ENCODE measurements at regions not wholly inside any gene's neighbourhood (a gene's known extent, or its start where the extent isn't known, plus 50 kb on each side); places are given as distances from the start of the nearest gene placed in this dataset.

DNA sequence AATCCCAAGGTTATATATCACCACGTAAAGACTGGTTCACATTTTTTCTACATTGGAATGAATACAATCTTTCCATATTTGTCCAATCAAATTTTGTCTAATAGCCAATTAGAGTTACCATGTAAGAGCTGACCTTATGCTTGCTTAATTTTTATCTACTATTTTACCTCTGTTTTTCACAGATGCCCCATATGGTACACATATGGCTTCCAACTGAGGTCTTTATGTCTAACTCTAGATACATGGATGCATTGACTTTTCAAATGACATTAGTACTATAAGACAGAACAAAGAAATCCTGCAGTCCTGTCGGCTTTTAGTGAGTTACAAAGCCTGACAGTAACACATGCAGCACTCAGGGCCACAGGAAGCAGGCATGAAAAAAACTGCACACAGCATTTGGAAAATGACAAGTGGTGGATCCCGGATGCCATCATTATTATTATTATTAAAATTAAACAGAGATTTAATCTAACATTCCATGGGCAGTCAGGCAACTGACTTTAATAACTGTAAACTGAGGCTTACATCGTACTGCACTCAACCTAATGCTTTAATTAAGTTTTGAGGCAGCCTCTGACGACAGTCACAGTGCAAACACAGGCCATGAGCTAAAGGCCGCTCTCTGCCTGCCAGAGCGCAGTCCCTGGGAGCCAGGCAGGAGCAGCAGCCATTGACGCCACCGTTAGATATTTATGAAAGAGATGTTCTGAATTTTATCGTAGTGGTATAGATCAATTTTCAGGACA lies 113.9 kb upstream of the TMCO5A start:
- Mint-ChIP-seq H3K4me1 (ENCODE audit: low read depth) (no peaks in the 10 kb centered on the region), H3K9me3 (ENCODE audit: insufficient read depth) (no peaks in the 10 kb centered on the region), H3K36me3 (ENCODE audit: low read depth) (no peaks in the 10 kb centered on the region), H3K27ac (no peak overlapping the region), H3K4me3 (no peak overlapping the region), H3K27me3 (ENCODE audit: low read depth) (no peaks in the 10 kb centered on the region)
- CTCF ChIA-PET = no interaction called here
- POLR2A ChIA-PET = no interaction called here
- DNase-seq (no peak), ATAC-seq (no peak)

DNA sequence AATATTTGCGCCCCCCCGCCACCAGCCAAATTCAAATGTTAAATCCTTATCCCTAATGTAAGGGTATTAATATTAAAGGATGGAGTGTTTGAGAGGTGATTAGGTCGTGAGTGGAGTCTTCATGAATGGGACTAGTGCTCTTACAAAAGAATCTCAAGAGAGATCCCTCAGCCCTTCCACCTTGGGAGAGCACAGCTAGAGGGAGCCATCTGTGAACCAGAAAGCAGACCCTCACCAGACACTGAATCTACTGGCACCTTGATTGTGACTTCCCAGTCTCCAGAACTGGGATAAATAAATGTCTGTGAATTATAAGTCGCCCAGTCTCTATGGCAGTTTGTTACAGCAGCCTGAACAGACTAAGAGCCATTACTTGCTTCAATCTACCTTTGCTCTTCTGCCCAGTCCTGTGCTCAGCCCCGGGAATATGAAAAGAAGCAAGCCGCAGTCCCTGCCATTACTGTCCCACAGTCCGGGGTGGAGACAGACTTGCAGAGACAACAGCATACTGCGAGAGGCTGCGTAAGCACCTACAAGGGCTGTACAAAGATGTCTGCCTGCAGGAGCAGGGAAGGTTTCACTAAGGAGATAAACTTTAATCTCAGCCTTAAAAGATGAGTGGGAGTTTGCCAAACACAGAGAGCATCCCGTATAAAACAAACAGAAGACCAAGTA lies 110.7 kb upstream of the TMCO5A start:
- Mint-ChIP-seq H3K27ac (no peak overlapping the region), H3K4me1 (ENCODE audit: low read depth) (no peaks in the 10 kb centered on the region), H3K4me3 (no peak overlapping the region), H3K36me3 (ENCODE audit: low read depth) (no peaks in the 10 kb centered on the region), H3K9me3 (ENCODE audit: insufficient read depth) (no peaks in the 10 kb centered on the region), H3K27me3 (ENCODE audit: low read depth) (no peaks in the 10 kb centered on the region)
- ChIA-PET POLR2A (no interaction called here), CTCF (no interaction called here)
- no peak for ATAC-seq
- no peak for DNase-seq

DNA sequence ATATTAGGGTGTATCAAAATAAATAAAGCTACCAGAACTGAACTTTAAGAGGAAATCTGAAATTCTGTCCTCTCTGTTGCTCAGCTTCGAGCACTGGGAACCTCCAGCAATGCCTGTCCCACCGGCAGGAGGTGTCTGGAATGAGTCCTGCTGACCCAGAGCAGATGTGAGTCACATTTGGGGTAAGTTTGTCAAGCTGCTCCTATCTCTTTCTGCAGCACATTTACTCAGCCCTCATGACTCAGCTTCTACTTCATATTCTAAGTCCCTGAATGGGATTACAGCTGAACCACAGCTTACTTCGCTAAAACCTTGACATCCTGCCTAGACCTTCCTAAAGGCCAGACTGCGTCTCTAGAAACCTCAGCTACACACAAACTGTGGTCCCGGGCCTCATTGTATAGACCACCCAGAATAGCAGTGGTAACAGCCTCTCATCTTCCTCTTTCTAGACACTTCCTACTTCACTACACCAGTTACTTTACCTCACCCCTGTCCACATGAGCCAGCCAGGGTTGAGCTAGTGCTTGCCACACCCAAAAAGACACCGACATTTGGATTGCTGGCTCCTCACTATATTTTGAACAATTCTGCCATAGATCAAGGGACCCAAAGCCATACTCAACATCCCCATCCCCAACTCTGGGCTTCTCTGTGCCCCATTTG lies 109.6 kb upstream of the TMCO5A start:
- no peak for ATAC-seq
- POLR2A ChIA-PET = no interaction called here
- no peak overlapping the region for H3K27ac Mint-ChIP-seq

DNA sequence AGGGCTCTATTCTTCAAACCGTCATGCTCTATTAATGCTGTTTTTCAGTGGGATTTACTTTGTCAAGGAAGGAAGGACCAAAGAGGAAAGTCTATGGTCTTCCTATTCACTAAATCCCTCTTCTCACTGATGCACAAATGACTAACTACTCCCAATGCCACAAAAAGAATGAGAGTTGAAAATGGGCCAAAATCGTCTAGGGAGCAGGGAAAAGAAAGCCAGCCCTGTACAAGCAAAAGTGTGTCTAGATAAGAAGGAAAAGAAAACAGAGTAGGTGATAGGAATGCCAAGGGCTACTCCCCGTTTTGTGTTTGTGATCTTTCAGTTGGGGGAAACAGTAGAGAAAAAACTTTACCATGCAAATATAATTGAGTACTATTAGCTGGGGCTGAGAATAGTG lies 97.2 kb upstream of the TMCO5A start:
- Mint-ChIP-seq H3K27me3 (ENCODE audit: low read depth) (no peaks in the 10 kb centered on the region), H3K4me1 (ENCODE audit: low read depth) (no peaks in the 10 kb centered on the region), H3K27ac (no peak overlapping the region), H3K4me3 (no peak overlapping the region), H3K9me3 (ENCODE audit: insufficient read depth) (peaks cover 7% of the 10 kb centered on the region), H3K36me3 (ENCODE audit: low read depth) (no peaks in the 10 kb centered on the region)
- no peak for DNase-seq
- ChIA-PET CTCF (no interaction called here), POLR2A (no interaction called here)
- no peak for ATAC-seq

More for the DNA sequence above, 109.6 kb upstream of the TMCO5A start:
- Mint-ChIP-seq H3K27me3 (ENCODE audit: low read depth) (no peaks in the 10 kb centered on the region), H3K36me3 (ENCODE audit: low read depth) (no peaks in the 10 kb centered on the region), H3K9me3 (ENCODE audit: insufficient read depth) (no peaks in the 10 kb centered on the region), H3K4me1 (ENCODE audit: low read depth) (no peaks in the 10 kb centered on the region), H3K4me3 (no peak overlapping the region)
- CTCF ChIA-PET = interaction anchor here (0.9 kb wide), 1 partner anchor 10 kb away, joined by 3 read pairs; no protein-coding TSS in a partner anchor
- no peak for DNase-seq

DNA sequence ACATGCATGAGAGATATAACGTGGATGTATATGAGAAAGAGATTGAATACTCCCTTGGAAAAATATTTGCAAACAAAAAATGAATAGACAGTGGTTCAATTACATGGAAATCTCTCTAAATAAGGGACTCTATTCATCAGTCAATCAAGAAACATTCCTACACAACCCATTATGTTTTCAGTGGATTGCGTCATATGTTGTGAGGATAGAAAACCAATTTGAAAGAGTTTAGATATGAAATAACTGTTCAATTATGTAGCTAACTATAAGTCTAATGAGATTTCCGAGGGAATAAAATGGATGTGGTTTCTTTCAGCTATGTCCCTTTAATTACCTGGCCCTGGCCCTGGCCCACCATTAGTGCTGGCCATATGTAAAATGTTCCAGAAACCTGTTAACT lies 86.7 kb upstream of the TMCO5A start:
- Mint-ChIP-seq H3K27me3 (ENCODE audit: low read depth) (no peaks in the 10 kb centered on the region), H3K4me3 (no peak overlapping the region), H3K4me1 (ENCODE audit: low read depth) (no peaks in the 10 kb centered on the region), H3K9me3 (ENCODE audit: insufficient read depth) (peaks cover 4% of the 10 kb centered on the region), H3K36me3 (ENCODE audit: low read depth) (no peaks in the 10 kb centered on the region), H3K27ac (no peak overlapping the region)
- ATAC-seq (no peak), DNase-seq (no peak)
- ChIA-PET CTCF (no interaction called here), POLR2A (no interaction called here)

DNA sequence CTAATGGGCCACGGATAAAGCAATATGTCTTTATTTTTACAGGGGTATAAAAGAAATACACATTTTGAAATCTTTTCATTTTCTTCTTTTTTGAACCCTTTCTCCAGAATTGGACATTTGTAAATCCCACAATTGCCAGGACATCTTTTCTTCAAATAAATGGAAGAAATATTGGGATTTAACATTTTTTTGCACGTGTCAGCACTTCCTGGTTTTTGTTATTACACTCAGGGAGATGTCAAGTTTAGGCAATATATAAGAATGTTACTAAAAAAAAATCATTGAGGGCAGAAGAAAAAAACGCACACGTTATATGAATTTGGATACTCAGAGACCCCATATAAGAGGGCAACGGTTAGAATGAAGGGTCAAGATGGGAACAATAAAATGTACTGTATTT lies 78.3 kb upstream of the TMCO5A start:
- Mint-ChIP-seq H3K27ac (no peak overlapping the region), H3K27me3 (ENCODE audit: low read depth) (no peaks in the 10 kb centered on the region), H3K4me3 (no peak overlapping the region), H3K36me3 (ENCODE audit: low read depth) (no peaks in the 10 kb centered on the region), H3K4me1 (ENCODE audit: low read depth) (no peaks in the 10 kb centered on the region), H3K9me3 (ENCODE audit: insufficient read depth) (peaks cover 4% of the 10 kb centered on the region)
- ATAC-seq = no peak
- POLR2A ChIA-PET = no interaction called here
- CTCF ChIA-PET = no interaction called here
- no peak for DNase-seq

DNA sequence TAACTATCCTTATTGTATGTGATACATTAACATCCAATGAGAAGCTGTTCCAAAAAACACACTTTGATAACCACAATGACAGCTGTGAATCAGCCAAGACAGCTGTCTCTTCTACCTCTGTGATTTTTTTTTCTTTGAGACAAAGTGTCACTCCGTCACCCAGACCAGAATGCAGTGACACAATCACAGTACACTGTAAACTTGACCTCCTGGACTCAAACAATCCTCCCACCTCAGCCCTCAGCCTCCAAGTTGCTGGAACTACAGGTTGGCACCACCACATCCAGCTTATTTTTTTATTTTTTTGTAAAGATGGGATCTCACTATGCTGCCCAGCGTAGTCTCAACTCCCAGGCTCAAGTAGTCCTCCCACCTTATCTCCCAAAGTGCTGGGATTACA lies 73.5 kb upstream of the TMCO5A start:
- CTCF ChIA-PET = no interaction called here
- H3K27me3 Mint-ChIP-seq (ENCODE audit: low read depth) = no peaks in the 10 kb centered on the region
- H3K27ac Mint-ChIP-seq = no peak overlapping the region
- ATAC-seq = no peak
- no peaks in the 10 kb centered on the region for H3K9me3 Mint-ChIP-seq (ENCODE audit: insufficient read depth)
- POLR2A ChIA-PET = no interaction called here
- DNase-seq = no peak
- no peak overlapping the region for H3K4me3 Mint-ChIP-seq
- H3K4me1 Mint-ChIP-seq (ENCODE audit: low read depth) = no peaks in the 10 kb centered on the region
- no peaks in the 10 kb centered on the region for H3K36me3 Mint-ChIP-seq (ENCODE audit: low read depth)

DNA sequence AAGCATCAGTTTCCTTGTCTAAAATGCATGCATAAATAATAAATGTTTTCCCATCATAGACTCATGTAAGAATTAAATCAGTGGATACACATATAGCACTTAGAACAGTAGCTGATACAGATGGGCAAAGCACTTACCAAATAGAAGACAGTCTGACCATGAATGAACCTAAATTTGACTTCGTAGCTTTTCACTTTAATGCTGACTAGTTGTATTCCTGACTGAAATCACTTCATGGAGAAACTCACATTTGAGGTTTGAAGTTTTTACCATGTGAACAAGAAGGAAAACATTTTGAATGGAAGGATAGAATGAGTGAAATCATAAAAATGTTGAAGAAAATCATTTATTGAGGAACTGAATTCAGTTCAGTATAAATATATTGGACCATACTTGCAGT lies 68.8 kb upstream of the TMCO5A start:
- H3K4me3 Mint-ChIP-seq = no peak overlapping the region
- ChIA-PET CTCF (no interaction called here), POLR2A (no interaction called here)
- DNase-seq (no peak), ATAC-seq (no peak)
- no peaks in the 10 kb centered on the region for H3K36me3 Mint-ChIP-seq (ENCODE audit: low read depth)
- H3K27ac Mint-ChIP-seq = no peak overlapping the region
- H3K27me3 Mint-ChIP-seq (ENCODE audit: low read depth) = no peaks in the 10 kb centered on the region
- H3K4me1 Mint-ChIP-seq (ENCODE audit: low read depth) = no peaks in the 10 kb centered on the region
- H3K9me3 Mint-ChIP-seq (ENCODE audit: insufficient read depth) = no peaks in the 10 kb centered on the region

DNA sequence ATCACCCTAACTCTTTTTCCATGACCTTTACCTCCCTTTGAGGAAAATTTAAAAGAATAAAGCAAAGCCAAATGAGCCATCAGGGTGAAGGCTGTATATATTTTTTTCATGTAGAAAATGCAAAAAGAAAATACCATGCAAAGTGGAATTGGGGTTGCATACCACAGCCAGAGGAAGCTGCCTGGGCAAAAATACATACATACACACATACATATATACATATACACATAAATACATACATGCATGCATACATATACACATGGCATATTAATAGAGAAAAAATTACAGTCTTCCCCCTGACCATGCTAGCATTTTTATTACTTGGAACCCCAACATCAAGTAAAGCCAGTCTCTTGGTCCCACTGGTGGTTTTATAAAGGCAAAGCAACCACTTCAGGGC lies 63.7 kb upstream of the TMCO5A start:
- ChIA-PET CTCF (no interaction called here), POLR2A (no interaction called here)
- no peak overlapping the region for H3K27ac Mint-ChIP-seq
- H3K4me3 Mint-ChIP-seq = no peak overlapping the region
- ATAC-seq = no peak
- H3K4me1 Mint-ChIP-seq (ENCODE audit: low read depth) = no peaks in the 10 kb centered on the region
- H3K36me3 Mint-ChIP-seq (ENCODE audit: low read depth) = no peaks in the 10 kb centered on the region
- no peak for DNase-seq
- peaks cover 3% of the 10 kb centered on the region for H3K27me3 Mint-ChIP-seq (ENCODE audit: low read depth)
- no peaks in the 10 kb centered on the region for H3K9me3 Mint-ChIP-seq (ENCODE audit: insufficient read depth)

DNA sequence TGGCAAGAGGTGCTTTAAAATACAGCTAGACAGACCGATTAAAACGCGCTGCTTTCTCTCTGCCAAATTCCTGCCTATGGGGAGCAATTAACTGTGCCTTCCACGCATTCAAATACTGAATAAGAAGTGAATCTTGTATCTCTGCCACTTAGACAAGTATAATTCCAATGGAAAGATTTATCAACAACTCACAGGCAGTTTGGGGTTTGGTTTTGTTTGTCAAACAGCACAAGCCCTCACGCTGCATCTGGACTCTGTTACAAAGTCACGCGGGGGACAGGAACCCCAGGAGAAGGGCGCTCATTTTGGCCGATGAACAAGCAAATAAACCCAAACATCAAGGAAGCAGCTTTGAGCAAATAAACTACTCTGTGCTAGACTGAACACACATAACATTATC lies 61.8 kb upstream of the TMCO5A start:
- ChIA-PET CTCF (no interaction called here), POLR2A (no interaction called here)
- ATAC-seq (no peak), DNase-seq (no peak)
- Mint-ChIP-seq H3K4me3 (no peak overlapping the region), H3K27me3 (ENCODE audit: low read depth) (peaks cover 4% of the 10 kb centered on the region), H3K9me3 (ENCODE audit: insufficient read depth) (no peaks in the 10 kb centered on the region), H3K27ac (no peak overlapping the region), H3K36me3 (ENCODE audit: low read depth) (no peaks in the 10 kb centered on the region), H3K4me1 (ENCODE audit: low read depth) (no peaks in the 10 kb centered on the region)

DNA sequence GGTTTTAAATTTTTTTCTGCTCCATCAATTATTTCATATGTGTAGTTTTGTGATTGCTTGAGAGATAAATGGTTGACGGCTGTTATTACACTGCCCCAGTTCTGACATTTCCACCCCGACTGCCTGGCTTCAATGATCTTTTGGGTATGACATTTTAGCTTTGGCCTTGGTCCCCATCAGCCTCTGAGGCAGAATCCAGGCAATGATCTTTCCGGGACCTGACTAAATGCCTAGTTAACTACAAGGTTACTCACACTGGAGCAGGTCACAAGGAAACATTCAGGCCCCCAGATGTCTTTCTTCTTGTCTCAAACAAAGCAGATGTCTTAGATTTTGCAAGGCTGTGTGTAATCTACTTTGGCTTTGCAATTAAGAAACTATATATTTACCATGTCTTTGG lies 61.1 kb upstream of the TMCO5A start:
- DNase-seq (no peak), ATAC-seq (no peak)
- no peak overlapping the region for H3K4me3 Mint-ChIP-seq
- CTCF ChIA-PET = no interaction called here
- peaks cover 4% of the 10 kb centered on the region for H3K27me3 Mint-ChIP-seq (ENCODE audit: low read depth)
- no peaks in the 10 kb centered on the region for H3K36me3 Mint-ChIP-seq (ENCODE audit: low read depth)
- no peaks in the 10 kb centered on the region for H3K4me1 Mint-ChIP-seq (ENCODE audit: low read depth)
- no peak overlapping the region for H3K27ac Mint-ChIP-seq
- H3K9me3 Mint-ChIP-seq (ENCODE audit: insufficient read depth) = no peaks in the 10 kb centered on the region
- POLR2A ChIA-PET = no interaction called here

DNA sequence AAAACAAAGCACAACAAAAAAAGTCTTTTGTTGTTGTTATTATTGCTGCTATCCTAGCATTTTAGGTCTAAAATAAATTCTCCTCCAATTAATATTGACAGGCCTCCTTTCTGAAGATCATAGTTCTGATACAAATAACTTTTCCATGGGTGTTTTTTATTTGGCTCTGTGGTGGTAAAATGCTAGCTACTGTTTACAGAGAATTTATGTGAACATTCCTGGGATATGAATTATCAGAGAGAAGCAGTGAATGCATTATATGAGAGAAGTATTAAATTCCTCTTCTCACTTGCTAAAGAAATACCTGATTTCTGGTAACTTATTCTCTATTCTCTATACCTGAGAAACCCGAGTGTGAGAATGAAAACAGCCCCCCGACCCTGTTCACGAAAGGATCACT lies 57.5 kb upstream of the TMCO5A start:
- DNase-seq = no peak
- no peak overlapping the region for H3K27ac Mint-ChIP-seq
- no peaks in the 10 kb centered on the region for H3K36me3 Mint-ChIP-seq (ENCODE audit: low read depth)
- H3K27me3 Mint-ChIP-seq (ENCODE audit: low read depth) = peaks cover 8% of the 10 kb centered on the region
- H3K4me1 Mint-ChIP-seq (ENCODE audit: low read depth) = no peaks in the 10 kb centered on the region
- no peak for ATAC-seq
- ChIA-PET CTCF (no interaction called here), POLR2A (no interaction called here)
- H3K9me3 Mint-ChIP-seq (ENCODE audit: insufficient read depth) = no peaks in the 10 kb centered on the region
- H3K4me3 Mint-ChIP-seq = no peak overlapping the region
